GM18519 (cell line): ENCODE measurements at regions not wholly inside any gene's neighbourhood (a gene's known extent, or its start where the extent isn't known, plus 50 kb on each side); places are given as distances from the start of the nearest gene placed in this dataset.

Experiments used
- ATAC-seq: cut with Tn5 transposase; IDR thresholded peaks from one replicate; pipeline ENCODE4 v1.9.1; 2021; ENCODE audit warnings: mild to moderate bottlenecking, moderate library complexity; ENCODE audit not compliant: unreplicated experiment, low FRiP score

DNA sequence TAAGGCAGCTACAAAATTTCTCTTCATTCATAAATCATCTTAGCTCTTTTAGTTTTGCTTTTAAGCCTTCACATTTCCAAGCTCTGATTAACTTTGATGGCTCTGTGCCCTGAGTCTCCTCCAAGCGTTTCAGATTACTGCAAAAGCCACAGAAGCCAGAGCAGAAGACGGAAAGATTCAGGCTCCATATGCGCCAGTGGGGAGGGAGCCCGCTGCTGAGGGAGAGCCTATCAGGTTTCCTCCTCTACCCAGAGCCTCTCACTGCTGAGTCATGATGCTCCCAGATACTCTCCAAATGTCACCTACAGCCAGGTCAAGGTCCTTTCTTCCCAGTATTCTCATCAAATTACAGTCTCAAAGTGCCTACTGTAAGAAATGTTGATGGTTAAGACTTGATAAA lies 193.6 kb downstream of the RAP2A start:
- no peak for ATAC-seq

DNA sequence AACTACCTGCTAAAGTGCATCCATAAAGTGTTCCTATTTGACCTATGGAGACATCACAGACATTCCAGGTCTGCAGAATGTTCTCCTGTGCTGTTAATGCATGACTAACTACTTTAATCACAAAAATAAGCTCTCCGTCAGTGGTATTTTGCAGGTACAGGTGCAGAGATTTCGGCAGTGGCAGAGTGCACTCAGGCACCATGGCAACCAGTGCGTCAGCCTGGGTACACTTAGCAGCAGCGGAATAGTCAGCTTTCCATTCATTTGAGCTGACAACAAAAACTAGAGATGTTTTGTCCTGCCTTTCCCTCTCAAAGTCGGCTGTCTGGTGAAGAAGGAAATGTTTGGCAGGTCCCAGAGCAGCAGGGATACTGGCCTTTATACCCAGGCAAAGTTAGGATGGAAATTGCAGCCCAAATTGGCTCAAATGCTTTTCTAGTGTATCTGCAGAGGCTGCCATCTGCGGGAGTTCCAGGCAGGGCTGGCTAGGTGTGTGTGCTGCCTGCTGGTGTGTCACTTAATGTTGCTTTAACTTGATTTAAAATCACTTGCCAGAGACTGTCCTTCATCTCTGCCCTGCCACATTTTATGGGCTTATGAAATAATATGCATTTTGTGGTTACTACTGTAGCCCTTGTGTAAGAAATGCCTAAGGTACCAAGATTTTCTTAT lies 195.8 kb downstream of the RAP2A start:
- no peak for ATAC-seq

DNA sequence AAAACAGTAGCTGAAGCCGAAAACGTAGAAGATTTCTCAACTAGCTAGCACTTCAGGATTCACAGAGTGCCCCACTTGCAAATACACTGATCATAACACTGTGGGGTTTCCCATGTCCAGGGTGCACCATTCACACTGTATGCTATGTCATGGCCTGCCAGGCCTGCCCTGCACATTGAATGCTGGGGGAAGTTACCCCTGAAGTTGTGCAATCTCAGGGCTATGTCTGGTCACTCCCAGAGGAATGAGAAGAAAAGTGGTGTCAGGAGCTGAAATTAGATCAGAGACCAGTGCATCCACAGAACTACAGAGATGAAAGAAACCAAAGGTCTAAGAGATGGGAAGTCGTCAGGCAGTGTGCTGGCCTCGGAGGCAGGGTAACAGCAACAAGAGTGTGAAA lies 196.8 kb downstream of the RAP2A start:
- ATAC-seq: no peak

DNA sequence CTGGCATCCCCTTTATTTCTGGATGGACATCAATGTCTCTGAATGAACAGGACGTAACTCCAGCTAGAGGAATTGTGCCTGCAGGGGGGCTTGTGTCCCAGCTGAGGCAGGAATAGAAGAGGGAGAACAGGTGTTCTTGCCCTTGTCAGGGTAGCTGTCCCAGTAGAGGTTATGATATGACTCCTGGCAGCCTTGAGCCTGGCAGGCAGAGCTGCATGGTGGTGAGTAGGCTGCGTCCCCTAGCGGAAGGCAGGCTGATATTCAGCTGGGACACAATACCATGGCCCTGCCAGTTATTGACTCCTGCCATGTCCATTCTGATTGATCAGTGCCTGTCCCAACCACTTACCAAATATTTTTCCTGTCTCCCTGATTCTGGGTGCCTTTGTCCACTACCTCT lies 197.2 kb downstream of the RAP2A start:
- ATAC-seq: no peak

DNA sequence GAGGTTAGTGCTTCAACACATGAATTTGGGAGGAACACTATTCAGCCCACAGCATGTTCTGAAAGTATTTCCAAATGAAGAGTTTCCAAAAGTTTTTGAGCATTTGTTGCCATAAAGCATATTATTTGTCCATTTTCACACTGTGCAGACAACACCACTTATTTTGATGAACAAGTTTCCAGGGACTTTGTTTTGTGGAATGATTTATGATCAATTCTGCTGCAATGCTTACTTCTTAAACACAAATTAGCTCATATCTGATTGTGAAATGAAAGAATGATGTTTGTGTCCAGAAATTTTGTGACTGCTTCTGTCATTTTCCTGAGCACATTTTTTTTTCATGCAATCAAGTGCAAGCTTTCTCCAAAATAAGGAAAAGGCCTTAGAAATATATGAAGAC lies 205.3 kb downstream of the RAP2A start:
- no peak for ATAC-seq

DNA sequence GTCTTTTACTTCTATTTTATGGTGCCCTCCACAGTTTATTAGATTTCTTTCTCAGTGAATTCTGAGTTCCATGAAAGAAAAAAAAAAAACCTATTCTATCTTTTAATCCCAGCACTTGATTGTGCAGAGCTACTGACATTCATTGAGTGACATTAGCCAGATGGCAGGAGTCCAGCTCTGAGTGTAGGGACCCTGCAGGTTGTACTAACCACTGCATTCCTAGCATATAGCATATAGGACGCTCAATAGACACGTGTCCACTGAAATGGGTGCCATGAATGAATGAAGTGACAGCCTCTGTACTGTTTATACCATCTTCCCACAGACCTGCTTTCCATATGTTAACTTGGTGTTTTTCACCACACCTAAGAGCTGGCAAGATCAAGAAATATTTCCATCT lies 206.3 kb downstream of the RAP2A start:
- ATAC-seq: no peak

DNA sequence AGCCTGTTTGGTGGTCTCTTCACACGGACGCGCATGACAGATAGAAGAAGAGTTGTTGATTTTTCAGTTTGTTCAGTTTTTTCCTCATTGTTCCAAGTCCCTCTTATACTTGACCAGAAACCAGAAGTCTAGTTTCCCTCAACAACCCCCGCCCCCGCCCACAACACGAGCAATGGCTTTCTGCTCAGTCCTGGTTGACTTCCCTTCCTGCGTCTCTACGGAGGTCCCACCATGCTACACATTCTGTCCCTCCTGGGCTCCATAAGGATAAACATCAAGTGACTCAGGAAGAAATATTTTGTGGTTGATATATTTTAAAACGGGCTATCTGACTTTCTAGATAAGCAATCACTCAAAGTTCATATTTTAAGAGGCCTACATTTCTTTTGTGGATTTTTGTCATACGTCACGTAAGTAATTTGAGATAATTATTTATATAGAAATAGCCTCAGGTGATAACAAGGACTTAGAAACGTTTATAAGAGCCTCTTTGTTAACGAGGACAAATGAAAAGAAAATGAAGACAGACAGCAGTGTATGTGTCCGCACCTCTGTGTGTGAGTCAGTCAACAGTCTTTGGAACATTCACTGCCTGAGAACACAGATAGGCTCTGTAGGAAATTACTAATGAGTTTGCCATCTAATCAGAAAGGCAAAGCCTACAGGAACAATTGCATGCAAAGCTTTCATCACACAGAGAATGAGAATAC lies 214.4 kb downstream of the RAP2A start:
- ATAC-seq: no peak

DNA sequence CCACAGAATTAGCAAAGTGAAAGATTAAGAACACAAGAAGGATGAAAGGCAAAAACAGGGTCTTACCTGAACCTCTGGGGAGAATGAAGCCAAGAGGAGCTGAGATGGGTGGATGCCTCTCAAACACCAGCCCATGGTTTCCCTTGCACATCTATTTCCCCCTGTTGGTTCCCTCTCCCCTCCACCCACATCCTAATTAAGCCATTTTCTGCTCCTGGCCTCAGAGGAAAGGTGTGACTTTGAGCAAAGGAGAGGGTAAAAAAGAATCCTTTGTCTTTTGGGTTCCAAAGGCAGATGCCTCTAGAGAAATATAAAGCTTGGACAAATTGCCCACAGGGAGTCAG lies 214.9 kb downstream of the RAP2A start:
- ATAC-seq: no peak

DNA sequence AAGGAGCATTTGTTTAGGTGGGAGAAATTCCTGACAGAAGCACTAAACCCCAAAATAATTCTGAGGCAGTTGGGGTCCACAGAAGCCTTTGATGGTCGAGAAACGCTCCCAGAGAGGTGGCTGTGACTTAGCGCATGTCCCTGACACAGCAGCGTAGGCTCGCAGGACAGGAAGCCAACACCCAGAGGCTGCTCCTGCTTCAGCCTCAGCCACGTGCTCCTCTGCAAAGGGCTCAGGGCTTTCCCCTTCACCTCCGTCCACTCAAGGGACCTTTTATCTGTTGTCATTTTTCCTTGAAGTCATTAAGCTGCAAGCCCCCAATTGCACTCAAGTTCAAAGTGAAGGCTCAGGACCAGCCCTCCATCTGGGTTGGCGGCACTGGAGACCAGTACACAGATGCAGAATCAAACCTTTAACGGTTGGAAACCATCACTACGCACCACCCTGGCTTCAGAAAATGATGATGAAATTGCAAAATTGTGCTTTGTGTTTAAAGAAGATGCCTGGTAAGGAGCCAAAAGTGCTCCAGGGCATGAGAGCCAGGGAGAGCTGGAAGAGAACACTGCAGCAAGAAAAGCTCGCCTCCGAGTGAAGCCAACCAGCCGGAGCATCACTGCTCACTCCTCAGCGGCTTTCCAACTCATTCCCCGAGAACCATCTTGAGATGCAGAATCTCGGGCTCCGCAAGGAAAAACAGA lies 219.6 kb downstream of the RAP2A start:
- ATAC-seq: no peak

DNA sequence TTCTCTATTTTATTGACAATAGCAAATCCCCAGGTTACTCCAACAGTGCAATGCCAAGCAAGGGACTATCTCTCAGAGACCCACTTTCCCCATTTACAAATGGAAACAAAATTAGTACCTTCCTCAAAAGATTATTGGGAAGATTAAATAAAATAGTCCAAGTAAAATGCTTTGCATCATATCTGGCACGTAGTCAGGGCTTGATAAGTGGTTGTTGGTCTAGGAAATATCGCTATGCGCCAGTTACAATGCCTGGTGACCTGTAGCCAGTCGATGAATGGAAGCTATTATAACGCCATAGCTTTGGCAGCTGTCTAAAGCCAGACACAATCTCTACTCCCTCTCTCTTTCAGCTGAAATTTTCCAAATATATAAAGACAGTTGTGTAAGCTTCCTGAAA lies 220.3 kb downstream of the RAP2A start:
- ATAC-seq: no peak

DNA sequence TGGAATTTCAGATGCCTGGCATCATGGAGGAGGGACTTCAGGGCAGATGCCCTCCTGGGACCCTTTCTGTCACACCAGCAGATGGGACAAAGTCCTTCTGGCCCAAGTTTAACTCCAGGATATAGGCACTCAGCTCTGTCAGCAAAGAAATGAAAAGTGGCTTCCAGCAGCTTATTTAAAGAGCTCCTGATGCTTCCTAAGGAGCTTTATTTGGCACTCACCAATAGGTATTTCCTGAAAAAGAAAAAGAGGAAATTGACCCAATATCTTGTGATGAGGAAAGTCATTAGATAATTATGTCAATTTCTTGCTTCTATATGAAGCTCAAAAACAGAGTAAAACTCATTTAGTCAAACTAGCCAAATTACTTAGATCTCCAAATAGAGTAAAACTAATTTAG lies 224.6 kb downstream of the RAP2A start:
- no peak for ATAC-seq

DNA sequence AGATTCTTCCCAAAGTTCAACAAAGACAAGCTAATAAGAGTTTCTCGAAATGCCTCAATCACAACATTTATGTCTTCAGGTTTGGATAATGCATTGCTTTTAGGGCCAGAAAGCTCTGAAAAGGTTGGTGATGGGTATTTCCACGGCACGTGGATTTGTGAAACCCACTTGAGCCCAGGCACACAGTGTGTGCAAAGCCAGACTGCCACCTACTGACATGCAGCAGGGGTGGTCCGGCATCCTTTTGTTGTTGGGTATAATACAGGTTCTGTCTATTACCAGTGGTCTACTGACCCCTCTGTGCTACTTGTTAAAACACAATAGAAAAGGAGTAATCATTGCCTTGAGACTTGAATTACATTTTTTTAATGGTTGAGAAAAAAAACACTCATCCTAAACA lies 225.6 kb downstream of the RAP2A start:
- no peak for ATAC-seq

DNA sequence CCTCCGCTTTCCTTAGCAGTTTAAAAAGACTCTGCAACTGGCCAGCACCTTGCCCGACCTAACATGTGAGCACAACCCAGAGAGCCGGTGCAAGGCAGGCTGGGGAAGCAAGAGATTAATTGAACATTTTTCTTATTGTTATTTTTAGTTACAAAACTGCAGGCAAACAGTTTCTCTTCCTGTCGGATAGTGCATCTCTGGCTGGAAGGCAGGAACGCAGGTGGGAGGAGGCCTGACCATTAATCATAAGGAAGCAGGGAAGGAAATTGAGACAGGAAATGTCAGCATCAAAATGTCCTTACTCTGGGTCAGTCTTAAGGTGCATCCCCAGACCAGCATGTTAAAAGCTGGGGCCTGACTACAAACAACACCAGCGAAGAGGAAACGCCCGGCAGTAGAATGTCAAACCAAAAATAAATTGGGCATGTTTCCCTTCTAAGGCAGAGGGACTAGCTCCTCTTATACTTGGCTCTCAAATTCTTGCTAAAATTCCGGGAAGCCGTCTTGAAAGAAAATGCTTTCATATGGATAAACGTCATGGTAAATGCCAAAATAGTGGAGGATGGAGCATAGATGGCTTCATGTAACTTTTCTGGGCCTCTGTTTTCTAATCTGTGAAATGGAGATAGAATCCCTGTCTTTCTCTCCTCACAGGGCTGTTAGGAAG lies 226.8 kb downstream of the RAP2A start:
- no peak for ATAC-seq

DNA sequence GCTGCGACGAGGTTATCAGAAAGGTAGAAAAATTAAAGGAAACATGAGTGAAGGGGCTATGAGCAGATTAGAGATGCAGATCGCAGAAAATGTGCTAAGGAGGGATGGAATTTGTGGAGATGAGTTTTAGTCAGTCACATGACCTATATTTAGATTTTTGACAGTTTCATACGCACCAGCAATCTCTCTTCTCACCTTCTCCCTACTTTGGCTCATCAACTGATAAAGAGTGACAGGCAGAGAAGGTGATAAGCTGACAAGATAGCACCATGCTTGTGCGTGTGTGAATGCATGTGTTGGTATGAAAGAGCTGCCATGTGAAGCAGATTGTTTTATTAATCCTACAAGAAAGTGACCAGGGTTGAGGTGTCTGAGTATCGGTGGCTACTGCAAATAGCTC lies 252.6 kb downstream of the RAP2A start:
- no peak for ATAC-seq

DNA sequence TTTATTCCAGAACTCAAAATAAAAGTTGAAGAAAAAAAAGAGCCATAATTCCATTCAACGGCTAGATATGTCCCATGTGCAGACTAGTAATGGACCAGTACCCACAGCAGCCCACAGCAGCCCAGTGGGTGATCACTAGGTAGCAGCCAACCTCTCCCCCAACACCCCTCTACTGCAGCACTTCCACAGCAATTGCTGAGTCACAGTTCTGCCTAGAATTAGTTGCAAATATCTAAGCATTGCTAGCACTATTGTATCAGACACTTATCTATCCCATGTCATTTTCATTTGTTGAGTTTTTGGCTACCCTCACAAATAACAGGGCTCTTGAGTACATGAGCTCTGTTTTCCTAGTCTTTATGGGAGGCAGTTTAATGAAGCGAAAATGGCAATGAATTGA lies 258.7 kb downstream of the RAP2A start:
- no peak for ATAC-seq

DNA sequence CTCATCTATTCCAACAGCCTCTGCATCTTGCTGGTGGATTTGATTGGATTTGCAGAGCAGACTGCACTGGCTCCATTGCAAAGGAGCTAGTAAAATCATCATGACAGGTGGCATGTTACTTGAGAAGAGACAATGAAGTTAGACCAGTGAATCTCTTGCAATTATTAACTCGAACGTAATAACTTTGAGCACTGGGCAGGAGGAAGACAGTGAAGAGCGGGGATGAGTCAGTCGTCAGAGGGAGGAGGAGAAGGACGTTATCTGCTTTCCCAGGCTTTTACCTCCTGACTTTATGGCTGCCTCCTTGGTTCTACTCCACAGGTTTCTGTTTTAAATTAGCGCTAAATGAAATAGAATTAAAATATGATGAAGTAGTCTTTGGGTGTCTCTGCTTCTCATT lies 257.8 kb upstream of the IPO5 start:
- no peak for ATAC-seq

DNA sequence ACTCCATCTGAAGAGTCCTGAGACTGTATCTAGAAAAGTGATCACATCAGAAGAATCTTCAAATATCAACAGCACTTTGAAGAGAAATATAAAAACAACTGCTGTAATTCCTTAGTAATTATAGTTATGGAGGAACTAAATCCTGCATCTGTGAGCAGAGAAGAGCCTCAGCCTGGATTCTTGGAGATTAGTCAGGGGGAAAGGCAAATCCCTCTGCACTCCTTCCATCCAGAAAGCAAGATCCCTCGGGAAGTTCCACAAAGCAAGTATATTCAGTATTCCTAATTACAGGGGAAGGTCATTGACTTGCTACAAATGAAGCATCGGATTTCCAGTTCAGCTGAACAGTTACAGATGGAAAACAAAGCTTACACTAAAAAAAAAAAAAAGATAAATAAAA lies 256.6 kb upstream of the IPO5 start:
- ATAC-seq: no peak

DNA sequence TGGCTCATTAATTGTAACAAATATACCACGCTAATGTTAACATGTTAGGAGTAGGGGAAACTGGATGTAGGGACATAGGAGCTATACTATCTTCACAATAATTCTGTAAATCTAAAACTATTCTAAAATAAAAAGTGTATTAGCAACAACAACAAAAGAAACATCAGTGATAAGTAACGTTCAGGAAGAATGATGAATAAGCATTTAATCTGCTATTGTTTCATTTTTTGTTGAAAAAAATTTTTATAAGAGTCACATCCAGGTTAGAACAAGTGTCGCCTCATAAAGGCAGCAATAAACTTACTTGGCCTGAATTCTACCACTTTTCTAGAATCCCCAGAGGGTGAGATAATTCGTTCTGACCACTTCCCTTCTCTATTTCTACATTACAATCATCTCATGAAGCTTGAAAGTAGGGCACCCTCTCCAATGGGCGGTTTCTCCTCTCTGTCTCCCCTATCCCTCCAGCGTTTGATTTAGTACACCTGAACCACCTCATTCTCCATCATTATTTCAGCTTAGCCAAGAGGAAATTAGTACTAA lies 253.1 kb upstream of the IPO5 start:
- ATAC-seq: no peak

DNA sequence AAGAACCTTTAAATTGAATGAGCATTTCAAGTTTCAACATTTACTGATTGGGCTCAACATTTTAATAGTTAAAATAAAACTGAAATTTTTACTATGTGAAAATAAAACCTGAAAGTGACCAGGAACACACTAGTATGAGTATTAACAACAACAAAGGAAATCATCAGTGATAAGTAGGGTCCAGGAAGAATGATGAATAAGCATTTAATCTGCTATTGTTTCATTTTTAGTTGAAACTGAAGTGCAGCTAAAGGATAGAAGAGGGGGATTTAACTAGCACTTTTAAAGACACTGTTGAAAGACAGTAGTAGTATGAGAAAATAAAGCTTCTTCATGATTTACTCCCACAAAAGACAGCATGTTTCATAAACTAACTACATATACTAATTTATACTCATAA lies 250.9 kb upstream of the IPO5 start:
- no peak for ATAC-seq

DNA sequence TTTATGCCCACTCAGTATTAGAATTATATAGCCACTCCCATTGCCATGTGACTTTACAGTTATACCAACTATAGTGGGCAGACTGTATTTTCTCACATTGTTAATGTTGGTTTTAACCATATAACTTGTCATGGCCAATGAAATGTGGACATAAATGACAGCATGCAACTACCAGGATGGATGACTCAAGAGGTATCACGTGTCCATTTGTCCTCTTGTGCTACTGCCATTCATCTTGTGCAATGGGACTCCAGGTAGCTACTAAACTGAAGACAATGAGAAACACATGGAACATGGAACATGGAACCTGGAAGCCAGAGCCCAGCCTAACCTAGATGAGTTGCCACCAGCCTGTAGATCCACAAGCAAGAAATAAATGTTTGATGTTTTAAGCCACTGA lies 242.7 kb upstream of the IPO5 start:
- ATAC-seq: no peak

DNA sequence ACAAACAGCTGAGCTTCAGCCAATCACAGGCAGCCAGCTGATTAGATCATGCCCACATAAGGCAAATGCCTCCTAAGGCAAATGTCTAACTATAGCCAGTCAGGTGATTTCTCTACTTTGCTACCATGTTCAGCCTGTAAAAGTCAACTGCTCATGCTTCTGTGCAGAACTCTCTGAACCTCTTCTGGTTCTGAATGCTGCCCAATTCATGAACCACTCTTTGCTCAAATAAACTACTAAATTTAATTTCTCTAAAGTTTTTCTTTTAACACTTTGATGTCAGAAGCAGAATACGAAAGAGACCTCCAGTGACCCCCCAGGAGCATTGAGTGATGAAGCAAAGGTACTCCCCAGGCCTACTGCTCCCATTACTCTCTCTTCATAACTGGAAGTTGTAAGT lies 240.7 kb upstream of the IPO5 start:
- no peak for ATAC-seq
